ENCODE measurements at regions not wholly inside any gene's neighbourhood (a gene's known extent, or its start where the extent isn't known, plus 50 kb on each side); places are given as distances from the start of the nearest gene placed in this dataset.
"Not testable (repeated sequence)": the region's sequence is repeated elsewhere in the genome, so short reads cannot be mapped to it uniquely, and the experiment has no call there.

DNA sequence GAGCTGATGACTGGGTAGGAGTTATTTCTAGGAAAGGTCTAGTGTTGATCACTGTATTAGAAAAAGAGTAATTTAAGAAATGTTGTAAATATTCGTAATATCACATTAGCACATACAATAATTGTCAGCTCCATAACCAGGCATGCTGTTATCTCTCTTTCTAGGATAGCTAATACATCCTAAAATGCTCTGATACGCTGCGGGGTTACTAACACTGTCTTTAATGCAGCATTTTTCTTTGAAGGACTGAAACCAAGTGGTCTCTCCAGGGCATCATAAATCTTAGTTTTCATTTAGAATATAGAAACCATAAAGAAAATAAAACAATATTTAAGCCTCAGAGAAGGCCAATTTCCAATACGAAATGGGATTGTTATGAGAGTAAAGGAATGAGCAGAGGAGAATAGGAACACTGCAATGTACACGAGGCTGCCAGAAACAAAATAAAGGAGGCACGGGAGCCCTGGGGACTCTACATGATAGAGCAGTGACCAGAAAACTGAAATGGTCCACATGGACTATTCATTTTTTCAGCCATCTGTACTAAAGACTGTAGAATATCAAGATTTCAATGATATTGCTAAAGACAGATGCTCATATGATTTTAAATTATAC lies 1606.7 kb upstream of the AGA start:
- Mint-ChIP-seq H3K9me3 (ENCODE audit: unreplicated experiment) (peaks cover 12% of the 10 kb centered on the region), H3K27me3 (ENCODE audit: unreplicated experiment) (no peaks in the 10 kb centered on the region), H3K36me3 (ENCODE audit: unreplicated experiment) (no peaks in the 10 kb centered on the region), H3K4me1 (ENCODE audit: unreplicated experiment) (no peaks in the 10 kb centered on the region), H3K27ac (ENCODE audit: unreplicated experiment) (no peak overlapping the region), H3K4me3 (ENCODE audit: unreplicated experiment) (no peak overlapping the region)
- TF ChIP-seq, protein P1, sequence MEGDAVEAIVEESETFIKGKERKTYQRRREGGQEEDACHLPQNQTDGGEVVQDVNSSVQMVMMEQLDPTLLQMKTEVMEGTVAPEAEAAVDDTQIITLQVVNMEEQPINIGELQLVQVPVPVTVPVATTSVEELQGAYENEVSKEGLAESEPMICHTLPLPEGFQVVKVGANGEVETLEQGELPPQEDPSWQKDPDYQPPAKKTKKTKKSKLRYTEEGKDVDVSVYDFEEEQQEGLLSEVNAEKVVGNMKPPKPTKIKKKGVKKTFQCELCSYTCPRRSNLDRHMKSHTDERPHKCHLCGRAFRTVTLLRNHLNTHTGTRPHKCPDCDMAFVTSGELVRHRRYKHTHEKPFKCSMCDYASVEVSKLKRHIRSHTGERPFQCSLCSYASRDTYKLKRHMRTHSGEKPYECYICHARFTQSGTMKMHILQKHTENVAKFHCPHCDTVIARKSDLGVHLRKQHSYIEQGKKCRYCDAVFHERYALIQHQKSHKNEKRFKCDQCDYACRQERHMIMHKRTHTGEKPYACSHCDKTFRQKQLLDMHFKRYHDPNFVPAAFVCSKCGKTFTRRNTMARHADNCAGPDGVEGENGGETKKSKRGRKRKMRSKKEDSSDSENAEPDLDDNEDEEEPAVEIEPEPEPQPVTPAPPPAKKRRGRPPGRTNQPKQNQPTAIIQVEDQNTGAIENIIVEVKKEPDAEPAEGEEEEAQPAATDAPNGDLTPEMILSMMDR (IDR thresholded peaks at IDR 0.05): no peak
- DNase-seq (ENCODE audit: extremely low spot score, unreplicated experiment): no peak

DNA sequence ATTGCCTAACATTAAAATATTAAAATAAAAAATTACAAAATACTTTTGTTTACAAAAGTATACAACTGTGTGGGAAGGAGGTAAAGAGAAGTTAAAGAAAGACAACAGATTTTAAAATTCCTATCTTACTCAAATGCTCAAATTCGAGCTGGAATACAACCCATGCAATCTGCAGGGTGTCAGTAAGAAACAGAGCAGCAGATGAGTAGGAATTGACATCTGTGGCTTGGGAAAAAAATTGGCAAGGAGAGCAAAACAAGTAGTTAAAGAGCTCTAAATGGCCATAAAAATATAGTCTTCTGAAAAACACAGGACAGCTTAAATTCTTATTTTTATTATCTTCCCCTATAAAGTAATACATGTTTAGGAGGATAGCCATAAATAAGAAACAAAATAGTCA lies 1609.0 kb upstream of the AGA start:
- Mint-ChIP-seq H3K27ac (ENCODE audit: unreplicated experiment) (no peak overlapping the region), H3K4me3 (ENCODE audit: unreplicated experiment) (no peak overlapping the region), H3K4me1 (ENCODE audit: unreplicated experiment) (no peaks in the 10 kb centered on the region), H3K9me3 (ENCODE audit: unreplicated experiment) (peaks cover 5% of the 10 kb centered on the region), H3K27me3 (ENCODE audit: unreplicated experiment) (no peaks in the 10 kb centered on the region), H3K36me3 (ENCODE audit: unreplicated experiment) (no peaks in the 10 kb centered on the region)
- TF ChIP-seq, protein P1 (IDR thresholded peaks at IDR 0.05): no peak
- DNase-seq (ENCODE audit: extremely low spot score, unreplicated experiment): no peak

DNA sequence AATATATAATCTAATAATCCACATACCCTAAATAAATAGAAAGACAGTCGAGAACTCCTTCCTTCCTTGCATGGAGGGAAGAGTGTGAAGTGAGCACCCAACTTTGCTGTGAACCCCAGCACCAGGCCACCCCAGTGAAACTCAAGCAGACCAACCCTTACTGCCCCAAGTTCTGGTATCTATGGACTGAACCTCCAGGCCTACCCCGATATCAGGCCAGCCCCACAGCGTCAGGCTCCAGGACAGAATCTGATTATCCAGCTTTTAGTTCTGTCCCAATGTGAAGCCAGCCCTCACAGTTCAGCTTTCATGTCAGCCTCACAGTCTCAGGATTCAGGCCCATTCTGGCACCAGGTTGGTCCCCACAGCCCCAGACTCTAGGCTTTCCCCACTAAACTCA lies 1617.2 kb upstream of the AGA start:
- DNase-seq (ENCODE audit: extremely low spot score, unreplicated experiment): no peak
- Mint-ChIP-seq H3K27me3 (ENCODE audit: unreplicated experiment) (peaks cover 2% of the 10 kb centered on the region), H3K4me1 (ENCODE audit: unreplicated experiment) (no peaks in the 10 kb centered on the region), H3K9me3 (ENCODE audit: unreplicated experiment) (no peaks in the 10 kb centered on the region), H3K4me3 (ENCODE audit: unreplicated experiment) (no peak overlapping the region), H3K36me3 (ENCODE audit: unreplicated experiment) (no peaks in the 10 kb centered on the region), H3K27ac (ENCODE audit: unreplicated experiment) (no peak overlapping the region)
- TF ChIP-seq, protein P1 (IDR thresholded peaks at IDR 0.05): no peak

DNA sequence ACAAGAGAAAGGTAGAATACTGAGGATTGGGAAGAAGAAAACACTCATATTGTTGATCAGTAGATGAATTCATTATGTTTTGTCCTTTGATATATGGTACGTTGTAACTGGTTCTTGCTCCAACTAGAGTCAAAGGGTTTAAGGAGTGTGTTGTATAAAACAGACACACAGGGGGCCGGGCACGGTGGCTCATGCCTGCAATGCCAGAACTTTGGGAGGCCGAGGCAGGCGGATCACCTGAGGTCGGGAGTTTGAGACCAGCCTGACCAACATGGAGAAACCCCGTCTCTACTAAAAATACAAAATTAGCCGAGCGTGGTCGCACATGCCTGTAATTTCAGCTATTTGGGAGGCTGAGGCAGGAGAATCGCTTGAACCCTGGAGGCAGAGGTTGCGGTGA lies 1624.0 kb upstream of the AGA start:
- not testable (repeated sequence) for H3K27me3 Mint-ChIP-seq (ENCODE audit: unreplicated experiment); H3K36me3 Mint-ChIP-seq (ENCODE audit: unreplicated experiment); H3K27ac Mint-ChIP-seq (ENCODE audit: unreplicated experiment); H3K4me3 Mint-ChIP-seq (ENCODE audit: unreplicated experiment); H3K9me3 Mint-ChIP-seq (ENCODE audit: unreplicated experiment); DNase-seq (ENCODE audit: extremely low spot score, unreplicated experiment); H3K4me1 Mint-ChIP-seq (ENCODE audit: unreplicated experiment)

DNA sequence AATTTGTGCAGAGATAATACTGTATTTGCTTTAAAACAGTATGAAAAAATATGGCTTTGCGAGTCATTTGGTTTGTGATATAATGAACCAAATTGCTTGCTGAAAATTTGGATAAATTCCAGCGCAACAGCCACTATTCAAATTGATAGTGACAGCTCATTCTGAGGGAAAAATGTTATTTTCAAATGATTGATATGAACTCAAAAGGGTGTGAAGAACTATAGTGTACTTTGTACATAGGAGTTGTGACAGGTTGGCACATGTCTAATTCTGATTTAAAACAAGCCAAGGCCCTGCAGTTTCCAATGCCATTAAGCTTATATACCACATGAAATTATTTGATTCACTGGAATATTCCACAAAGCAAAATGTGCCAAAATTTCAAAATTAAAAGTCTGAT lies 1628.9 kb upstream of the AGA start:
- H3K4me1 Mint-ChIP-seq (ENCODE audit: unreplicated experiment): no peaks in the 10 kb centered on the region
- H3K4me3 Mint-ChIP-seq (ENCODE audit: unreplicated experiment): no peak overlapping the region
- DNase-seq (ENCODE audit: extremely low spot score, unreplicated experiment): no peak
- no peak overlapping the region for H3K27ac Mint-ChIP-seq (ENCODE audit: unreplicated experiment)
- H3K9me3 Mint-ChIP-seq (ENCODE audit: unreplicated experiment): no peaks in the 10 kb centered on the region
- TF ChIP-seq, protein P1 (IDR thresholded peaks at IDR 0.05): no peak
- peaks cover 2% of the 10 kb centered on the region for H3K27me3 Mint-ChIP-seq (ENCODE audit: unreplicated experiment)
- no peaks in the 10 kb centered on the region for H3K36me3 Mint-ChIP-seq (ENCODE audit: unreplicated experiment)

DNA sequence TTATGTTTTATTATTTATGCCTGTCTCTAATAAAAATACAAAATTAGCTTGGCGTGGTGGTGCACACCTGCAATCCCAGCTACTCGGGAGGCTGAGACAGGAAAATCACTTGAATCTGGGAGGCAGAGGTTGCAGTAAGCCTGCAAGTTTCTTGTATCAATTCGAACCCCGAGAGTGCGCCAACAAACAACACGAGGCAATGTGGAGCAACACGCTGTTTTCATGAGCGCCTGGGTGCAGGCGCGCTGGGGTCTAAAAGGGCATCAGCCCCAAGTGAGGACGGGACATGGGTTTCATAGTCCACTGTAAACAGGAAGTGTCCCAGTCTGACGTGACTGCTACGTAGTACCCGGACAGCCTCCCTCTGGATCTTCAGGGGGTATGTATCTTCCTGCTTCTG lies 1634.6 kb upstream of the AGA start:
- H3K9me3 Mint-ChIP-seq (ENCODE audit: unreplicated experiment): peaks cover 3% of the 10 kb centered on the region
- H3K4me1 Mint-ChIP-seq (ENCODE audit: unreplicated experiment): no peaks in the 10 kb centered on the region
- H3K27me3 Mint-ChIP-seq (ENCODE audit: unreplicated experiment): no peaks in the 10 kb centered on the region
- no peak overlapping the region for H3K4me3 Mint-ChIP-seq (ENCODE audit: unreplicated experiment)
- TF ChIP-seq, protein P1 (IDR thresholded peaks at IDR 0.05): no peak
- DNase-seq (ENCODE audit: extremely low spot score, unreplicated experiment): no peak
- H3K27ac Mint-ChIP-seq (ENCODE audit: unreplicated experiment): no peak overlapping the region
- H3K36me3 Mint-ChIP-seq (ENCODE audit: unreplicated experiment): no peaks in the 10 kb centered on the region

All from osteocyte (in vitro differentiated cells).